Gastroesophageal sphincter (tissue), 3 donors: ENCODE measurements at regions not wholly inside any gene's neighbourhood (a gene's known extent, or its start where the extent isn't known, plus 50 kb on each side); places are given as distances from the start of the nearest gene placed in this dataset.

Experiments used
- CTCF ChIP-seq, 4 experiments: fragments of 200-600 bp in 2 of 4; fragments of 450-650 bp in 2 of 4; sonication (generic) in 1 of 4; IDR thresholded peaks; one replicate each; pipeline ENCODE4 v1.5.1; 2017 to 2019; ENCODE audit warnings: antibody characterized with exemption in 4 of 4, mild to moderate bottlenecking in 2 of 4, moderate library complexity in 2 of 4
- POLR2A ChIP-seq, 2 donors: fragments of 450-650 bp; IDR thresholded peaks; one replicate each; pipeline ENCODE4 v1.6.1; 2017; ENCODE audit warnings: antibody characterized with exemption in 2 of 2, mild to moderate bottlenecking in 2 of 2, moderate library complexity in 1 of 2

- TF ChIP-seq POLR2A (IDR thresholded peaks at IDR 0.05) (no peak), CTCF (IDR thresholded peaks at IDR 0.05) (no peak)
Measured at GRCh38 chr9:31445357-31445756, 939.1 kb upstream of the ACO1 start.
